SH-SY5Y (cell line): ENCODE measurements at regions not wholly inside any gene's neighbourhood (a gene's known extent, or its start where the extent isn't known, plus 50 kb on each side); places are given as distances from the start of the nearest gene placed in this dataset.

ENCODE experiments used
- GATA2 ChIP-seq: IDR thresholded peaks from 2 replicates; pipeline ENCODE4 v1.6.1; 2011; ENCODE audit warnings: mild to moderate bottlenecking, low read depth, low read length
- GATA3 ChIP-seq: IDR thresholded peaks from 2 replicates; pipeline ENCODE4 v1.6.1; 2011; ENCODE audit warnings: low read depth, mild to moderate bottlenecking, low read length, moderate library complexity

- TF ChIP-seq GATA3 (no peak), GATA2 (no peak)
These were observed 245.8 kb downstream of the PLA2G4A start for GRCh38 chr1:187074445-187075048.
